WTC11 (cell line): ENCODE measurements at regions not wholly inside any gene's neighbourhood (a gene's known extent, or its start where the extent isn't known, plus 50 kb on each side); places are given as distances from the start of the nearest gene placed in this dataset.

Source experiments
- ATAC-seq: fragments of 200-7000 bp; cut with Tn5 transposase; 2 replicates; pipeline ENCODE4 v1.10.0; 2021; ENCODE audit warnings: mild to moderate bottlenecking, moderate library complexity
- CTCF ChIA-PET: fragments of 300-600 bp; sonication (Branson Sonifier 250); formaldehyde crosslinking; loops from one replicate; lab custom pipeline; 2021; ENCODE audit warnings: antibody characterized with exemption; lab: Charles Lee
- POLR2A ChIA-PET: fragments of 350-600 bp; sonication (Branson Sonifier 250); formaldehyde crosslinking; loops from one replicate; lab custom pipeline; 2021; ENCODE audit warnings: antibody characterized with exemption; lab: Charles Lee
- DNase-seq: peaks from one replicate; pipeline ENCODE4 v3.0.0; 2021; ENCODE audit warnings: low spot score
- H3K27ac Mint-ChIP-seq: 2 replicates; pipeline ENCODE4 v1.8.0; 2021; ENCODE audit warnings: mixed read lengths
- H3K27me3 Mint-ChIP-seq: 2 replicates; pipeline ENCODE4 v1.8.0; 2021; ENCODE audit warnings: low read depth, mild to moderate bottlenecking, moderate library complexity, mixed read lengths
- H3K36me3 Mint-ChIP-seq: 2 replicates; pipeline ENCODE4 v1.8.0; 2021; ENCODE audit warnings: mixed read lengths
- H3K4me1 Mint-ChIP-seq: 2 replicates; pipeline ENCODE4 v1.8.0; 2022; ENCODE audit warnings: mixed read lengths
- H3K4me3 Mint-ChIP-seq: 2 replicates; pipeline ENCODE4 v1.8.0; 2021; ENCODE audit warnings: mild to moderate bottlenecking, moderate library complexity, mixed read lengths
- H3K9me3 Mint-ChIP-seq: 2 replicates; pipeline ENCODE4 v1.8.0; 2021; ENCODE audit warnings: mixed read lengths
- ATF1 ChIP-seq: sonication (generic); formaldehyde crosslinking; IDR thresholded peaks from 2 replicates; pipeline ENCODE4 v1.8.1; 2023; ENCODE audit warnings: mild to moderate bottlenecking, moderate library complexity, missing genetic modification reagents
- CREM ChIP-seq: sonication (generic); formaldehyde crosslinking; IDR thresholded peaks from 2 replicates; pipeline ENCODE4 v1.8.1; 2022; ENCODE audit warnings: mild to moderate bottlenecking, missing genetic modification reagents, moderate library complexity
- GRHL2 ChIP-seq: fragments of 250-450 bp; sonication (Bioruptor Pico); IDR thresholded peaks from 2 replicates; pipeline ENCODE4 v1.8.0; 2022; ENCODE audit warnings: mild to moderate bottlenecking, moderate library complexity; ENCODE audit not compliant: insufficient replicate concordance, severe bottlenecking
- IRF2 ChIP-seq: sonication (generic); formaldehyde crosslinking; IDR thresholded peaks from 2 replicates; pipeline ENCODE4 v1.8.0; 2022; ENCODE audit warnings: low read depth, missing genetic modification reagents, borderline replicate concordance
- JUN ChIP-seq: sonication (generic); formaldehyde crosslinking; IDR thresholded peaks from 2 replicates; pipeline ENCODE4 v1.8.0; 2023; ENCODE audit warnings: mild to moderate bottlenecking, missing genetic modification reagents
- KAT7 ChIP-seq: sonication (generic); formaldehyde crosslinking; IDR thresholded peaks from 2 replicates; pipeline ENCODE4 v1.8.1; 2023; ENCODE audit warnings: missing genetic modification reagents, mild to moderate bottlenecking, borderline replicate concordance
- MXD4 ChIP-seq: fragments of 250-450 bp; sonication (Bioruptor Pico); IDR thresholded peaks from 2 replicates; pipeline ENCODE4 v1.8.0; 2021; ENCODE audit warnings: mild to moderate bottlenecking, moderate library complexity, borderline replicate concordance
- RELA ChIP-seq: sonication (generic); formaldehyde crosslinking; IDR thresholded peaks from 2 replicates; pipeline ENCODE4 v1.8.1; 2022; ENCODE audit warnings: missing genetic modification reagents, mild to moderate bottlenecking, borderline replicate concordance
- ZNF232 ChIP-seq: sonication (generic); formaldehyde crosslinking; IDR thresholded peaks from 2 replicates; pipeline ENCODE4 v1.8.0; 2022; ENCODE audit warnings: mild to moderate bottlenecking, missing genetic modification reagents
- TF ChIP-seq, protein P1 (sequence below): sonication (generic); formaldehyde crosslinking; IDR thresholded peaks from 2 replicates; pipeline ENCODE4 v1.8.1; 2022; ENCODE audit warnings: mild to moderate bottlenecking, moderate library complexity, missing genetic modification reagents
- TF ChIP-seq, protein P2 (sequence below): fragments of 200-600 bp; IDR thresholded peaks from 2 replicates; pipeline ENCODE4 v1.8.0; 2022; ENCODE audit warnings: antibody characterized with exemption
- TF ChIP-seq, protein P3 (sequence below): sonication (generic); formaldehyde crosslinking; conservative IDR thresholded peaks from 2 replicates; pipeline ENCODE4 v1.8.1; 2022; ENCODE audit warnings: mild to moderate bottlenecking, missing genetic modification reagents
- TF ChIP-seq, protein P4 (sequence below): sonication (generic); formaldehyde crosslinking; IDR thresholded peaks from 2 replicates; pipeline ENCODE4 v1.8.1; 2022; ENCODE audit warnings: mild to moderate bottlenecking, missing genetic modification reagents, moderate library complexity, borderline replicate concordance
- TF ChIP-seq, protein P5 (sequence below): sonication (generic); formaldehyde crosslinking; IDR thresholded peaks from 2 replicates; pipeline ENCODE4 v1.8.0; 2023; ENCODE audit warnings: missing genetic modification reagents, mild to moderate bottlenecking, borderline replicate concordance
- TF ChIP-seq, protein P6 (sequence below): sonication (generic); formaldehyde crosslinking; conservative IDR thresholded peaks from 2 replicates; pipeline ENCODE4 v1.8.1; 2023; ENCODE audit warnings: mild to moderate bottlenecking, low read depth, missing genetic modification reagents, moderate library complexity
- TF ChIP-seq, protein P7 (sequence below): sonication (generic); formaldehyde crosslinking; IDR thresholded peaks from 2 replicates; pipeline ENCODE4 v1.8.0; 2022; ENCODE audit warnings: mild to moderate bottlenecking, missing genetic modification reagents

DNA sequence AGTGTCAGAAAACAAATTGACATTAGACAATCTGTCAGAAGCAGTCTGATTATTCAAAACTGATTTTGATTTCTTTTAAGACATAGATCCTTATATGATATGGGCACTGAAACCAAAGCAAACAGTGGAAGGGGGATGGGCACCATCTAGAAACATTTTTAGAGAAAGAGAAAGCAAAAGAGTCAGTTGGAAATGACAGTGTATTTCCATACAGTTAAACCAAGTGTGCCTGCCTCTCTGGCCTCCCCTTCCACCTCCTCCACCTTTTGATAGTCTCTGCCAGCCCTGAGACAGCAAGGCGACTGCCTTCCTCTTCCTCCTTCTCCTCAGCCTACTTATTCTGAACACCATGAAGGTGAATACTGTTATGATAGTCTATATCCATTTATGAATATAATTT, 949.7 kb downstream of the AMY1C start (continued):
- TF ChIP-seq, protein P1, sequence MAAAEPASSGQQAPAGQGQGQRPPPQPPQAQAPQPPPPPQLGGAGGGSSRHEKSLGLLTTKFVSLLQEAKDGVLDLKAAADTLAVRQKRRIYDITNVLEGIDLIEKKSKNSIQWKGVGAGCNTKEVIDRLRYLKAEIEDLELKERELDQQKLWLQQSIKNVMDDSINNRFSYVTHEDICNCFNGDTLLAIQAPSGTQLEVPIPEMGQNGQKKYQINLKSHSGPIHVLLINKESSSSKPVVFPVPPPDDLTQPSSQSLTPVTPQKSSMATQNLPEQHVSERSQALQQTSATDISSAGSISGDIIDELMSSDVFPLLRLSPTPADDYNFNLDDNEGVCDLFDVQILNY (CRISPR knock-in tag), result no peak

DNA sequence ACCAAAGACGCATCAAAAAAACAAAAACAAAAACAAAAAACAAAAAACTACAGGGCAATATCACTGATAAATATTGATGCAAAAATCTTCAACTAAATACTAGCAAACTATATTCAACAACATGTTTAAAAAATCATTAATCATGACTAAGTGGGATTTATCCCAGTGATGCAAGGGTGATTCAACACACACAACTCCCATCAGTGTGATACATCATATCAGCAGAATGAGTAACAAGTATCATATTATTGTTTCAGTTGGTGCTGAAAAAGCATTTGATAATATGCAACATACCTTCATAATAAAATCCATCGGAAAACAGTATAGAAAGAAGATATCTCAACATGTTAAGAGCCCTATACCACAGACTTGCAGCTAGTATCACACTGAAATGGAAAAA, 953.0 kb downstream of the AMY1C start:
- TF ChIP-seq, protein P2, sequence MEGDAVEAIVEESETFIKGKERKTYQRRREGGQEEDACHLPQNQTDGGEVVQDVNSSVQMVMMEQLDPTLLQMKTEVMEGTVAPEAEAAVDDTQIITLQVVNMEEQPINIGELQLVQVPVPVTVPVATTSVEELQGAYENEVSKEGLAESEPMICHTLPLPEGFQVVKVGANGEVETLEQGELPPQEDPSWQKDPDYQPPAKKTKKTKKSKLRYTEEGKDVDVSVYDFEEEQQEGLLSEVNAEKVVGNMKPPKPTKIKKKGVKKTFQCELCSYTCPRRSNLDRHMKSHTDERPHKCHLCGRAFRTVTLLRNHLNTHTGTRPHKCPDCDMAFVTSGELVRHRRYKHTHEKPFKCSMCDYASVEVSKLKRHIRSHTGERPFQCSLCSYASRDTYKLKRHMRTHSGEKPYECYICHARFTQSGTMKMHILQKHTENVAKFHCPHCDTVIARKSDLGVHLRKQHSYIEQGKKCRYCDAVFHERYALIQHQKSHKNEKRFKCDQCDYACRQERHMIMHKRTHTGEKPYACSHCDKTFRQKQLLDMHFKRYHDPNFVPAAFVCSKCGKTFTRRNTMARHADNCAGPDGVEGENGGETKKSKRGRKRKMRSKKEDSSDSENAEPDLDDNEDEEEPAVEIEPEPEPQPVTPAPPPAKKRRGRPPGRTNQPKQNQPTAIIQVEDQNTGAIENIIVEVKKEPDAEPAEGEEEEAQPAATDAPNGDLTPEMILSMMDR, result no peak
- no peak for TF ChIP-seq IRF2 (CRISPR knock-in tag)
- TF ChIP-seq, protein P3, sequence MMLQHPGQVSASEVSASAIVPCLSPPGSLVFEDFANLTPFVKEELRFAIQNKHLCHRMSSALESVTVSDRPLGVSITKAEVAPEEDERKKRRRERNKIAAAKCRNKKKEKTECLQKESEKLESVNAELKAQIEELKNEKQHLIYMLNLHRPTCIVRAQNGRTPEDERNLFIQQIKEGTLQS, result no peak
- TF ChIP-seq, protein P4, sequence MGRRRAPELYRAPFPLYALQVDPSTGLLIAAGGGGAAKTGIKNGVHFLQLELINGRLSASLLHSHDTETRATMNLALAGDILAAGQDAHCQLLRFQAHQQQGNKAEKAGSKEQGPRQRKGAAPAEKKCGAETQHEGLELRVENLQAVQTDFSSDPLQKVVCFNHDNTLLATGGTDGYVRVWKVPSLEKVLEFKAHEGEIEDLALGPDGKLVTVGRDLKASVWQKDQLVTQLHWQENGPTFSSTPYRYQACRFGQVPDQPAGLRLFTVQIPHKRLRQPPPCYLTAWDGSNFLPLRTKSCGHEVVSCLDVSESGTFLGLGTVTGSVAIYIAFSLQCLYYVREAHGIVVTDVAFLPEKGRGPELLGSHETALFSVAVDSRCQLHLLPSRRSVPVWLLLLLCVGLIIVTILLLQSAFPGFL (CRISPR knock-in tag), result no peak
- no peak for TF ChIP-seq JUN (CRISPR knock-in tag)
- no peak for TF ChIP-seq ZNF232 (CRISPR knock-in tag)
- TF ChIP-seq, protein P5, sequence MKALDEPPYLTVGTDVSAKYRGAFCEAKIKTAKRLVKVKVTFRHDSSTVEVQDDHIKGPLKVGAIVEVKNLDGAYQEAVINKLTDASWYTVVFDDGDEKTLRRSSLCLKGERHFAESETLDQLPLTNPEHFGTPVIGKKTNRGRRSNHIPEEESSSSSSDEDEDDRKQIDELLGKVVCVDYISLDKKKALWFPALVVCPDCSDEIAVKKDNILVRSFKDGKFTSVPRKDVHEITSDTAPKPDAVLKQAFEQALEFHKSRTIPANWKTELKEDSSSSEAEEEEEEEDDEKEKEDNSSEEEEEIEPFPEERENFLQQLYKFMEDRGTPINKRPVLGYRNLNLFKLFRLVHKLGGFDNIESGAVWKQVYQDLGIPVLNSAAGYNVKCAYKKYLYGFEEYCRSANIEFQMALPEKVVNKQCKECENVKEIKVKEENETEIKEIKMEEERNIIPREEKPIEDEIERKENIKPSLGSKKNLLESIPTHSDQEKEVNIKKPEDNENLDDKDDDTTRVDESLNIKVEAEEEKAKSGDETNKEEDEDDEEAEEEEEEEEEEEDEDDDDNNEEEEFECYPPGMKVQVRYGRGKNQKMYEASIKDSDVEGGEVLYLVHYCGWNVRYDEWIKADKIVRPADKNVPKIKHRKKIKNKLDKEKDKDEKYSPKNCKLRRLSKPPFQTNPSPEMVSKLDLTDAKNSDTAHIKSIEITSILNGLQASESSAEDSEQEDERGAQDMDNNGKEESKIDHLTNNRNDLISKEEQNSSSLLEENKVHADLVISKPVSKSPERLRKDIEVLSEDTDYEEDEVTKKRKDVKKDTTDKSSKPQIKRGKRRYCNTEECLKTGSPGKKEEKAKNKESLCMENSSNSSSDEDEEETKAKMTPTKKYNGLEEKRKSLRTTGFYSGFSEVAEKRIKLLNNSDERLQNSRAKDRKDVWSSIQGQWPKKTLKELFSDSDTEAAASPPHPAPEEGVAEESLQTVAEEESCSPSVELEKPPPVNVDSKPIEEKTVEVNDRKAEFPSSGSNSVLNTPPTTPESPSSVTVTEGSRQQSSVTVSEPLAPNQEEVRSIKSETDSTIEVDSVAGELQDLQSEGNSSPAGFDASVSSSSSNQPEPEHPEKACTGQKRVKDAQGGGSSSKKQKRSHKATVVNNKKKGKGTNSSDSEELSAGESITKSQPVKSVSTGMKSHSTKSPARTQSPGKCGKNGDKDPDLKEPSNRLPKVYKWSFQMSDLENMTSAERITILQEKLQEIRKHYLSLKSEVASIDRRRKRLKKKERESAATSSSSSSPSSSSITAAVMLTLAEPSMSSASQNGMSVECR (CRISPR knock-in tag), result no peak
- TF ChIP-seq RELA (CRISPR knock-in tag), result no peak
- no peak for TF ChIP-seq KAT7
- no peak for TF ChIP-seq GRHL2 (CRISPR knock-in tag)
- no peak for TF ChIP-seq ATF1 (CRISPR knock-in tag)
- TF ChIP-seq, protein P6, sequence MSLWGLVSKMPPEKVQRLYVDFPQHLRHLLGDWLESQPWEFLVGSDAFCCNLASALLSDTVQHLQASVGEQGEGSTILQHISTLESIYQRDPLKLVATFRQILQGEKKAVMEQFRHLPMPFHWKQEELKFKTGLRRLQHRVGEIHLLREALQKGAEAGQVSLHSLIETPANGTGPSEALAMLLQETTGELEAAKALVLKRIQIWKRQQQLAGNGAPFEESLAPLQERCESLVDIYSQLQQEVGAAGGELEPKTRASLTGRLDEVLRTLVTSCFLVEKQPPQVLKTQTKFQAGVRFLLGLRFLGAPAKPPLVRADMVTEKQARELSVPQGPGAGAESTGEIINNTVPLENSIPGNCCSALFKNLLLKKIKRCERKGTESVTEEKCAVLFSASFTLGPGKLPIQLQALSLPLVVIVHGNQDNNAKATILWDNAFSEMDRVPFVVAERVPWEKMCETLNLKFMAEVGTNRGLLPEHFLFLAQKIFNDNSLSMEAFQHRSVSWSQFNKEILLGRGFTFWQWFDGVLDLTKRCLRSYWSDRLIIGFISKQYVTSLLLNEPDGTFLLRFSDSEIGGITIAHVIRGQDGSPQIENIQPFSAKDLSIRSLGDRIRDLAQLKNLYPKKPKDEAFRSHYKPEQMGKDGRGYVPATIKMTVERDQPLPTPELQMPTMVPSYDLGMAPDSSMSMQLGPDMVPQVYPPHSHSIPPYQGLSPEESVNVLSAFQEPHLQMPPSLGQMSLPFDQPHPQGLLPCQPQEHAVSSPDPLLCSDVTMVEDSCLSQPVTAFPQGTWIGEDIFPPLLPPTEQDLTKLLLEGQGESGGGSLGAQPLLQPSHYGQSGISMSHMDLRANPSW, result no peak
- TF ChIP-seq, protein P7, sequence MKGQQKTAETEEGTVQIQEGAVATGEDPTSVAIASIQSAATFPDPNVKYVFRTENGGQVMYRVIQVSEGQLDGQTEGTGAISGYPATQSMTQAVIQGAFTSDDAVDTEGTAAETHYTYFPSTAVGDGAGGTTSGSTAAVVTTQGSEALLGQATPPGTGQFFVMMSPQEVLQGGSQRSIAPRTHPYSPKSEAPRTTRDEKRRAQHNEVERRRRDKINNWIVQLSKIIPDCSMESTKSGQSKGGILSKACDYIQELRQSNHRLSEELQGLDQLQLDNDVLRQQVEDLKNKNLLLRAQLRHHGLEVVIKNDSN (CRISPR knock-in tag), result no peak
- no peak for TF ChIP-seq MXD4 (CRISPR knock-in tag)
- no peak for TF ChIP-seq CREM
- ATAC-seq (no peak), DNase-seq (no peak)
- H3K27me3 Mint-ChIP-seq, result no peaks in the 10 kb centered on the region
- CTCF ChIA-PET, result no interaction called here
- no peaks in the 10 kb centered on the region for H3K4me1 Mint-ChIP-seq
- H3K36me3 Mint-ChIP-seq, result no peaks in the 10 kb centered on the region
- POLR2A ChIA-PET, result no interaction called here
- no peak overlapping the region for H3K27ac Mint-ChIP-seq
- H3K4me3 Mint-ChIP-seq, result no peak overlapping the region
- H3K9me3 Mint-ChIP-seq, result peaks cover 11% of the 10 kb centered on the region
